H1 (cell line): ENCODE measurements at regions not wholly inside any gene's neighbourhood (a gene's known extent, or its start where the extent isn't known, plus 50 kb on each side); places are given as distances from the start of the nearest gene placed in this dataset.

Experiments
- EP300 ChIP-seq, 2 experiments: IDR thresholded peaks; 1 replicate in 1 of 2; 2 replicates in 1 of 2; pipeline ENCODE4 v1.6.1; 2011 to 2012; ENCODE audit warnings: low read depth in 2 of 2, low read length in 2 of 2, mild to moderate bottlenecking in 2 of 2, borderline replicate concordance in 1 of 2, inconsistent platforms in 1 of 2, moderate library complexity in 1 of 2
- GABPA ChIP-seq: IDR thresholded peaks from 2 replicates; pipeline ENCODE4 v1.6.1; 2011; ENCODE audit warnings: mild to moderate bottlenecking, low read length, moderate library complexity, borderline replicate concordance; ENCODE audit not compliant: insufficient read depth
- JUN ChIP-seq: IDR thresholded peaks from 2 replicates; pipeline ENCODE4 v1.6.1; 2011; ENCODE audit warnings: low read depth, mild to moderate bottlenecking, improper control_type of control experiment, low read length
- KDM1A ChIP-seq: fragments of 200-600, 300-600 bp; sonication (generic); IDR thresholded peaks from 2 replicates; pipeline ENCODE4 v1.7.1; 2016; ENCODE audit warnings: mild to moderate bottlenecking, low read length, borderline replicate concordance
- NANOG ChIP-seq: IDR thresholded peaks from 2 replicates; pipeline ENCODE4 v1.6.1; 2011; ENCODE audit warnings: low read length, low read depth, mild to moderate bottlenecking, inconsistent platforms; ENCODE audit not compliant: insufficient read depth, poor library complexity, severe bottlenecking
- POLR2A ChIP-seq, 2 experiments: IDR thresholded peaks; 1 replicate in 1 of 2; 2 replicates in 1 of 2; pipeline ENCODE4 v1.6.1; 2011; ENCODE audit warnings: low read depth in 2 of 2, low read length in 2 of 2, mild to moderate bottlenecking in 2 of 2; ENCODE audit errors: control extremely low read depth in 1 of 2
- POLR2AphosphoS5 ChIP-seq: IDR thresholded peaks from 2 replicates; pipeline ENCODE4 v1.6.1; 2011; ENCODE audit warnings: low read depth, low read length
- RBBP5 ChIP-seq: IDR thresholded peaks from 2 replicates; pipeline ENCODE4 v1.7.1; 2012; ENCODE audit warnings: low read depth, mild to moderate bottlenecking, inconsistent platforms, low read length, moderate library complexity, borderline replicate concordance
- TAF1 ChIP-seq: IDR thresholded peaks from 2 replicates; pipeline ENCODE4 v1.6.1; 2011; ENCODE audit warnings: mild to moderate bottlenecking, low read depth, low read length
- YY1 ChIP-seq: IDR thresholded peaks from 2 replicates; pipeline ENCODE4 v1.6.1; 2011; ENCODE audit warnings: low read depth, mild to moderate bottlenecking, low read length
- TF ChIP-seq, protein P1 (sequence below): IDR thresholded peaks from 2 replicates; pipeline ENCODE4 v1.6.1; 2011; ENCODE audit warnings: low read depth, mild to moderate bottlenecking, low read length; ENCODE audit not compliant: insufficient read depth
- TF ChIP-seq, protein P2 (sequence below), 3 experiments: IDR thresholded peaks; 1 replicate in 2 of 3; 2 replicates in 1 of 3; pipeline versions ENCODE4 v1.5.1 to v1.6.1; 2011; ENCODE audit warnings: low read length in 3 of 3, mild to moderate bottlenecking in 3 of 3, inconsistent platforms in 2 of 3, low read depth in 1 of 3, moderate library complexity in 1 of 3; ENCODE audit not compliant: insufficient read depth in 1 of 3; ENCODE audit errors: control extremely low read depth in 1 of 3

DNA sequence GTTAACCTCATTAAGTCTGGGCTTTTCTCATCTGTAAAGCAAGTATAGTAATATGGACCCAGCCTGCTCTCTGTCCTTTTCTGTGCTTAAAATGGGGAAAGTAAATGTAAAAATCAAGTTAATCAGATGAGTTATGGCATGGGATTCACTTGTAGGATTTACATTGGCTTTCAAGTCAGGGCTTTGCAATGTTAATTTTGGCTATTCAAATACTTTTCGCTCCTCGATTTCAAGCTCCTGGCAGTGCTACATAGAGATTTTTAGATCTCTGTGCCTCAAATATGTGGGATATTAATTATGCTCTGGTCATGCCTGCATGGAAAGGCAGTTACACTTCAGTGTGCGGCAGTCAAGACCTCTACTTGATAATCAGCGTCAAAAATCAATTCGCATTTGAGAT lies 709.8 kb downstream of the LTN1 start:
- TF ChIP-seq GABPA (no peak), TAF1 (no peak), EP300 (IDR thresholded peaks at IDR 0.05; ENCODE audit: borderline replicate concordance in 1 of 2, low read depth in 2 of 2, low read length in 2 of 2) (no peak), KDM1A (no peak), POLR2A (IDR thresholded peaks at IDR 0.05; ENCODE audit: control extremely low read depth in 1 of 2, low read depth in 2 of 2, low read length in 2 of 2) (no peak), RBBP5 (no peak), JUN (no peak), POLR2AphosphoS5 (no peak), YY1 (no peak), NANOG (no peak)
- TF ChIP-seq, protein P1, sequence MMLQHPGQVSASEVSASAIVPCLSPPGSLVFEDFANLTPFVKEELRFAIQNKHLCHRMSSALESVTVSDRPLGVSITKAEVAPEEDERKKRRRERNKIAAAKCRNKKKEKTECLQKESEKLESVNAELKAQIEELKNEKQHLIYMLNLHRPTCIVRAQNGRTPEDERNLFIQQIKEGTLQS, result no peak
- TF ChIP-seq, protein P2, sequence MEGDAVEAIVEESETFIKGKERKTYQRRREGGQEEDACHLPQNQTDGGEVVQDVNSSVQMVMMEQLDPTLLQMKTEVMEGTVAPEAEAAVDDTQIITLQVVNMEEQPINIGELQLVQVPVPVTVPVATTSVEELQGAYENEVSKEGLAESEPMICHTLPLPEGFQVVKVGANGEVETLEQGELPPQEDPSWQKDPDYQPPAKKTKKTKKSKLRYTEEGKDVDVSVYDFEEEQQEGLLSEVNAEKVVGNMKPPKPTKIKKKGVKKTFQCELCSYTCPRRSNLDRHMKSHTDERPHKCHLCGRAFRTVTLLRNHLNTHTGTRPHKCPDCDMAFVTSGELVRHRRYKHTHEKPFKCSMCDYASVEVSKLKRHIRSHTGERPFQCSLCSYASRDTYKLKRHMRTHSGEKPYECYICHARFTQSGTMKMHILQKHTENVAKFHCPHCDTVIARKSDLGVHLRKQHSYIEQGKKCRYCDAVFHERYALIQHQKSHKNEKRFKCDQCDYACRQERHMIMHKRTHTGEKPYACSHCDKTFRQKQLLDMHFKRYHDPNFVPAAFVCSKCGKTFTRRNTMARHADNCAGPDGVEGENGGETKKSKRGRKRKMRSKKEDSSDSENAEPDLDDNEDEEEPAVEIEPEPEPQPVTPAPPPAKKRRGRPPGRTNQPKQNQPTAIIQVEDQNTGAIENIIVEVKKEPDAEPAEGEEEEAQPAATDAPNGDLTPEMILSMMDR (IDR thresholded peaks at IDR 0.05; ENCODE audit: control extremely low read depth in 1 of 3, insufficient read depth in 1 of 3, low read depth in 1 of 3, low read length in 3 of 3), result no peak
